K562 (cell line): ENCODE measurements at regions not wholly inside any gene's neighbourhood (a gene's known extent, or its start where the extent isn't known, plus 50 kb on each side); places are given as distances from the start of the nearest gene placed in this dataset.
A peak's percentile ranks its signal among the peaks of the same experiment; 100 is the strongest.

ENCODE experiments used
- ATAC-seq: fragments of 200-7000 bp; cut with Tn5 transposase; 3 replicates; pipeline ENCODE4 v1.9.1; 2020; ENCODE audit warnings: moderate library complexity
- BruUV-seq: library from RNA; stranded (reverse); fragments of 400-500 nt; replicated peaks from 2 replicates; lab custom pipeline; 2021; lab: Mats Ljungman, UMichigan
- CTCF ChIA-PET: fragments of 300-600 bp; formaldehyde crosslinking; extraction: SDS; loops from one replicate; lab custom pipeline; 2021; ENCODE audit warnings: low intra/inter-chr PET ratio; lab: Yijun Ruan, JAX
- POLR2A ChIA-PET: fragments of 300-600, 350-650 bp; sonication (Branson Sonifier 250); formaldehyde crosslinking; extraction: SDS; loops from one replicate; lab custom pipeline; 2021; ENCODE audit warnings: antibody characterized with exemption, inconsistent platforms; lab: Yijun Ruan, JAX
- DNase-seq, 4 experiments: peaks; one replicate each; pipeline versions ENCODE4 v3.0.0 to v3.0.0-alpha.2; 2011 to 2018; ENCODE audit warnings: low spot score in 3 of 4, mixed read lengths in 3 of 4; ENCODE audit errors: extremely low read depth in 1 of 4
- FAIRE-seq: peaks from 2 replicates; lab custom pipeline; 2011; peaks lifted over from hg19 to GRCh38; lab: Jason Lieb, UNC
- H2AFZ ChIP-seq: 2 replicates; pipeline ENCODE4 v1.6.0; 2011; ENCODE audit warnings: low read depth, low read length, control low read depth, inconsistent platforms
- H3K27ac ChIP-seq: fragments of 200-600 bp; 3 replicates; pipeline ENCODE4 v1.8.0; 2011; ENCODE audit warnings: low read depth, mild to moderate bottlenecking, control low read depth, inconsistent platforms, low read length, moderate library complexity, mixed read lengths; ENCODE audit errors: extremely low read depth
- H3K27me3 ChIP-seq, 2 experiments: fragments of 300-600 bp in 1 of 2; 2 replicates in 1 of 2; 3 replicates in 1 of 2; pipeline versions ENCODE4 v1.6.0 to v1.8.0; 2011; ENCODE audit warnings: inconsistent platforms in 2 of 2, low read length in 2 of 2, mild to moderate bottlenecking in 1 of 2, mixed read lengths in 1 of 2, moderate library complexity in 1 of 2; ENCODE audit not compliant: control insufficient read depth in 2 of 2, insufficient read depth in 2 of 2
- H3K36me3 ChIP-seq: fragments of 300-600 bp; 3 replicates; pipeline ENCODE4 v1.8.0; 2011; ENCODE audit warnings: mild to moderate bottlenecking, low read length, inconsistent platforms; ENCODE audit not compliant: control insufficient read depth, insufficient read depth
- H3K4me1 ChIP-seq, 2 experiments: fragments of 200-600 bp in 1 of 2; replicated peaks in 1 of 2; 2 replicates in 1 of 2; 3 replicates in 1 of 2; pipeline versions ENCODE4 v1.5.1 to v1.8.0; 2011; ENCODE audit warnings: inconsistent platforms in 2 of 2, low read length in 2 of 2, mild to moderate bottlenecking in 1 of 2, mixed read lengths in 1 of 2, moderate library complexity in 1 of 2; ENCODE audit not compliant: control insufficient read depth in 2 of 2, insufficient read depth in 2 of 2
- H3K4me2 ChIP-seq: 2 replicates; pipeline ENCODE4 v1.6.1; 2011; ENCODE audit warnings: low read length, control low read depth, inconsistent platforms, mixed read lengths; ENCODE audit not compliant: insufficient read depth
- H3K4me3 ChIP-seq: fragments of 200-600 bp; sonication (generic), shearing (Covaris generic); 2 replicates; pipeline ENCODE4 v1.5.1; 2016; ENCODE audit warnings: control low read depth, inconsistent platforms
- H3K79me2 ChIP-seq: fragments of 200-600 bp; 3 replicates; pipeline ENCODE4 v1.8.0; 2011; ENCODE audit warnings: low read length, inconsistent platforms; ENCODE audit not compliant: control insufficient read depth, insufficient read depth
- H3K9ac ChIP-seq, 2 experiments: 2 replicates each; pipeline versions ENCODE4 v1.6.0 to v1.6.1; 2011; ENCODE audit warnings: low read depth in 2 of 2, low read length in 2 of 2, control low read depth in 1 of 2, inconsistent platforms in 1 of 2, mild to moderate bottlenecking in 1 of 2, mixed read lengths in 1 of 2; ENCODE audit not compliant: insufficient read depth in 1 of 2
- H3K9me1 ChIP-seq: one replicate; pipeline ENCODE4 v1.6.0; 2011; ENCODE audit warnings: inconsistent platforms, mild to moderate bottlenecking, low read length, moderate library complexity; ENCODE audit not compliant: control insufficient read depth, insufficient read depth
- H3K9me3 ChIP-seq: replicated peaks from 2 replicates; pipeline ENCODE4 v1.5.1; 2011; ENCODE audit warnings: low read depth, low read length, inconsistent platforms; ENCODE audit not compliant: control insufficient read depth, insufficient read depth
- H4K20me1 ChIP-seq: replicated peaks from 2 replicates; pipeline ENCODE4 v1.6.1; 2011; ENCODE audit warnings: low read length, inconsistent platforms, mixed read lengths; ENCODE audit not compliant: control insufficient read depth, insufficient read depth
- CSDE1 ChIP-seq, 2 experiments: fragments of 450-650 bp; IDR thresholded peaks; 2 replicates each; pipeline ENCODE4 v1.6.1; 2016; ENCODE audit warnings: mild to moderate bottlenecking in 1 of 2
- HDAC2 ChIP-seq: fragments of 450-650 bp; IDR thresholded peaks from 2 replicates; pipeline ENCODE4 v1.6.1; 2016; ENCODE audit warnings: mild to moderate bottlenecking
- HMGXB4 ChIP-seq: sonication (generic); formaldehyde crosslinking; IDR thresholded peaks from 2 replicates; pipeline ENCODE4 v1.8.1; 2023; ENCODE audit warnings: mild to moderate bottlenecking, missing genetic modification reagents
- JUND ChIP-seq, 2 experiments: IDR thresholded peaks; 2 replicates in 1 of 2; 3 replicates in 1 of 2; pipeline ENCODE4 v1.6.1; 2011; ENCODE audit warnings: borderline replicate concordance in 2 of 2, low read depth in 2 of 2, low read length in 2 of 2, improper control_type of control experiment in 1 of 2, missing biosample characterization in 1 of 2, missing genetic modification characterization in 1 of 2, missing genetic modification reagents in 1 of 2
- LARP7 ChIP-seq: fragments of 450-650 bp; IDR thresholded peaks from 2 replicates; pipeline ENCODE4 v1.6.1; 2016
- PHF21A ChIP-seq: fragments of 450-650 bp; IDR thresholded peaks from 2 replicates; pipeline ENCODE4 v1.6.1; 2017; ENCODE audit warnings: low read depth, borderline replicate concordance
- PPARD ChIP-seq: fragments of 250-450 bp; sonication (Bioruptor Pico); IDR thresholded peaks from 2 replicates; pipeline ENCODE4 v1.8.0; 2022; ENCODE audit warnings: inconsistent platforms, mild to moderate bottlenecking, moderate library complexity
- SIN3B ChIP-seq: fragments of 450-650 bp; IDR thresholded peaks from 2 replicates; pipeline ENCODE4 v1.6.1; 2017; ENCODE audit warnings: low read depth, mild to moderate bottlenecking, moderate library complexity
- TEAD2 ChIP-seq: fragments of 450-650 bp; IDR thresholded peaks from 2 replicates; pipeline ENCODE4 v1.6.1; 2016; ENCODE audit warnings: missing genetic modification characterization, control low read depth, missing compliant biosample characterization
- USF2 ChIP-seq: sonication (generic); formaldehyde crosslinking; IDR thresholded peaks from 2 replicates; pipeline ENCODE4 v1.5.0; 2020; ENCODE audit warnings: missing genetic modification reagents
- ZNF507 ChIP-seq: conservative IDR thresholded peaks from 2 replicates; pipeline ENCODE4 v1.6.1; 2017; ENCODE audit warnings: missing genetic modification characterization, missing compliant biosample characterization
- WGBS: fragments of 100-300 bp; shearing (Covaris generic); methylation state at CpG from one replicate; pipeline ENCODE4 v1.1.6; 2016; ENCODE audit warnings: low coverage, mixed read lengths; ENCODE audit not compliant: insufficient coverage; ENCODE audit errors: missing lambda C conversion rate; 5-methylcytosine and 5-hydroxymethylcytosine counted together
- in situ Hi-C: fragments of 300-500 bp; cut with MboI; formaldehyde crosslinking; loops from 4 replicates; pipeline ENCODE4 v1.15.0; 2018; ENCODE audit warnings: inconsistent platforms, mixed read lengths
- intact Hi-C: fragments of 100-400 bp; cut with micrococcal nuclease; formaldehyde crosslinking; loops from 2 replicates; pipeline ENCODE4 v1.14.2; 2022
- TF ChIP-seq, protein P1 (sequence below): sonication (generic); formaldehyde crosslinking; IDR thresholded peaks from 2 replicates; pipeline ENCODE4 v1.8.1; 2023; ENCODE audit warnings: mild to moderate bottlenecking, missing genetic modification reagents, moderate library complexity
- TF ChIP-seq, protein P2 (sequence below): fragments of 450-650 bp; formaldehyde crosslinking; IDR thresholded peaks from 2 replicates; pipeline ENCODE4 v1.4.0; 2022; ENCODE audit warnings: mild to moderate bottlenecking, moderate library complexity
- TF ChIP-seq, protein P3 (sequence below): fragments of 450-650 bp; formaldehyde crosslinking; IDR thresholded peaks from 2 replicates; pipeline ENCODE4 v1.4.0; 2022; ENCODE audit warnings: missing genetic modification characterization
- TF ChIP-seq, protein P4 (sequence below): fragments of 250-450 bp; sonication (Bioruptor Pico); IDR thresholded peaks from 2 replicates; pipeline ENCODE4 v1.6.1; 2021; ENCODE audit warnings: mild to moderate bottlenecking

DNA sequence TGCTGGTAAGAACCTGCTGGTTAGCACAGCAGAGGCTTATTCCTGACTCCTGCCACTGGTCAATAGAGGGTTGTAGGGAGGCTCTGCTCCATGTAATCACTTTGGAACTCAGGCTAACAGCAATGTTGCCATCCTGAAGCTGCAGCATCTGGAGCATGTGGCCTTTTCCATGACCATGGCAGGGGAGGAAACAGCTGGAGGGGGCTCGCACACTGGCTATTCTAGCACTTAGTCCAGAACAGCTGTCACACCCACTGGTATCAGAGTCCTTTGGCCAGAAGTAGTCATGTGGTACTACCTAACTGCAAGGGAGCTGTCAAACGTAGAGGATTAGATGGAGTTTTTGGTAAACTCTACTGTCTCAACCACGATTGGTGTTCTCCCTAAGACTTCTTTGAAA lies 450.0 kb downstream of the RPS24 start:
- in situ Hi-C loops = no loop called here
- WGBS = 0% methylated on average over 3 of the region's 3 CpGs

More for the DNA sequence above, 450.0 kb downstream of the RPS24 start:
- ATAC-seq (no peak), DNase-seq (peak in 1 of 4 experiments; percentile 3), FAIRE-seq (no peak)
- H3K27ac ChIP-seq = no peak overlapping the region
- TF ChIP-seq PPARD (CRISPR knock-in tag) = no peak
- TF ChIP-seq HDAC2 = no peak
- no peak for TF ChIP-seq JUND (IDR thresholded peaks at IDR 0.05; ENCODE audit: borderline replicate concordance, low read depth, low read length)
- TF ChIP-seq JUND (tag; IDR thresholded peaks at IDR 0.05; ENCODE audit: borderline replicate concordance, low read depth, low read length) = no peak
- TF ChIP-seq CSDE1 (IDR thresholded peaks at IDR 0.05) = no peak
- no peak for TF ChIP-seq USF2 (CRISPR knock-in tag)
- TF ChIP-seq, protein P1, sequence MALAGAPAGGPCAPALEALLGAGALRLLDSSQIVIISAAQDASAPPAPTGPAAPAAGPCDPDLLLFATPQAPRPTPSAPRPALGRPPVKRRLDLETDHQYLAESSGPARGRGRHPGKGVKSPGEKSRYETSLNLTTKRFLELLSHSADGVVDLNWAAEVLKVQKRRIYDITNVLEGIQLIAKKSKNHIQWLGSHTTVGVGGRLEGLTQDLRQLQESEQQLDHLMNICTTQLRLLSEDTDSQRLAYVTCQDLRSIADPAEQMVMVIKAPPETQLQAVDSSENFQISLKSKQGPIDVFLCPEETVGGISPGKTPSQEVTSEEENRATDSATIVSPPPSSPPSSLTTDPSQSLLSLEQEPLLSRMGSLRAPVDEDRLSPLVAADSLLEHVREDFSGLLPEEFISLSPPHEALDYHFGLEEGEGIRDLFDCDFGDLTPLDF (CRISPR knock-in tag) = no peak
- no peak for TF ChIP-seq HMGXB4 (CRISPR knock-in tag)
- no peak for TF ChIP-seq LARP7
- TF ChIP-seq SIN3B = no peak
- no peak for TF ChIP-seq ZNF507 (tag)
- no peak for TF ChIP-seq PHF21A
- TF ChIP-seq, protein P2, sequence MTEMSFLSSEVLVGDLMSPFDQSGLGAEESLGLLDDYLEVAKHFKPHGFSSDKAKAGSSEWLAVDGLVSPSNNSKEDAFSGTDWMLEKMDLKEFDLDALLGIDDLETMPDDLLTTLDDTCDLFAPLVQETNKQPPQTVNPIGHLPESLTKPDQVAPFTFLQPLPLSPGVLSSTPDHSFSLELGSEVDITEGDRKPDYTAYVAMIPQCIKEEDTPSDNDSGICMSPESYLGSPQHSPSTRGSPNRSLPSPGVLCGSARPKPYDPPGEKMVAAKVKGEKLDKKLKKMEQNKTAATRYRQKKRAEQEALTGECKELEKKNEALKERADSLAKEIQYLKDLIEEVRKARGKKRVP = no peak
- no peak for TF ChIP-seq TEAD2 (tag)
- TF ChIP-seq, protein P3, sequence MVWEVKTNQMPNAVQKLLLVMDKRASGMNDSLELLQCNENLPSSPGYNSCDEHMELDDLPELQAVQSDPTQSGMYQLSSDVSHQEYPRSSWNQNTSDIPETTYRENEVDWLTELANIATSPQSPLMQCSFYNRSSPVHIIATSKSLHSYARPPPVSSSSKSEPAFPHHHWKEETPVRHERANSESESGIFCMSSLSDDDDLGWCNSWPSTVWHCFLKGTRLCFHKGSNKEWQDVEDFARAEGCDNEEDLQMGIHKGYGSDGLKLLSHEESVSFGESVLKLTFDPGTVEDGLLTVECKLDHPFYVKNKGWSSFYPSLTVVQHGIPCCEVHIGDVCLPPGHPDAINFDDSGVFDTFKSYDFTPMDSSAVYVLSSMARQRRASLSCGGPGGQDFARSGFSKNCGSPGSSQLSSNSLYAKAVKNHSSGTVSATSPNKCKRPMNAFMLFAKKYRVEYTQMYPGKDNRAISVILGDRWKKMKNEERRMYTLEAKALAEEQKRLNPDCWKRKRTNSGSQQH (CRISPR knock-in tag) = no peak
- TF ChIP-seq, protein P4, sequence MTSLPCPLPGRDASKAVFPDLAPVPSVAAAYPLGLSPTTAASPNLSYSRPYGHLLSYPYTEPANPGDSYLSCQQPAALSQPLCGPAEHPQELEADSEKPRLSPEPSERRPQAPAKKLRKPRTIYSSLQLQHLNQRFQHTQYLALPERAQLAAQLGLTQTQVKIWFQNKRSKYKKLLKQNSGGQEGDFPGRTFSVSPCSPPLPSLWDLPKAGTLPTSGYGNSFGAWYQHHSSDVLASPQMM (CRISPR knock-in tag) = no peak
- ChIA-PET CTCF (no interaction called here), POLR2A (no interaction called here)
- no TSS peak for BruUV-seq
- no peak overlapping the region for H2AFZ ChIP-seq
- H3K4me2 ChIP-seq = no peak overlapping the region
- no peaks in the 10 kb centered on the region for H3K4me1 ChIP-seq
- peaks cover 10 to 15% of the 10 kb centered on the region in 2 experiments; a peak in 3 of 5 replicates for H3K27me3 ChIP-seq
- no peaks in the 10 kb centered on the region for H3K9me1 ChIP-seq
- no peaks in the 10 kb centered on the region for H3K9me3 ChIP-seq
- intact Hi-C loops = no loop called here
- no peaks in the 10 kb centered on the region for H3K79me2 ChIP-seq
- H3K4me3 ChIP-seq = no peak overlapping the region
- H3K9ac ChIP-seq = no peak overlapping the region
- no peaks in the 10 kb centered on the region for H3K36me3 ChIP-seq
- H4K20me1 ChIP-seq = no peaks in the 10 kb centered on the region
